K562 (cell line): ENCODE measurements at regions not wholly inside any gene's neighbourhood (a gene's known extent, or its start where the extent isn't known, plus 50 kb on each side); places are given as distances from the start of the nearest gene placed in this dataset.

Source experiments
- ATAC-seq: fragments of 200-7000 bp; cut with Tn5 transposase; 3 replicates; pipeline ENCODE4 v1.9.1; 2020; ENCODE audit warnings: moderate library complexity
- BruUV-seq: library from RNA; stranded (reverse); fragments of 400-500 nt; replicated peaks from 2 replicates; lab custom pipeline; 2021; lab: Mats Ljungman, UMichigan
- CTCF ChIA-PET: fragments of 300-600 bp; formaldehyde crosslinking; extraction: SDS; loops from one replicate; lab custom pipeline; 2021; ENCODE audit warnings: low intra/inter-chr PET ratio; lab: Yijun Ruan, JAX
- POLR2A ChIA-PET: fragments of 300-600, 350-650 bp; sonication (Branson Sonifier 250); formaldehyde crosslinking; extraction: SDS; loops from one replicate; lab custom pipeline; 2021; ENCODE audit warnings: antibody characterized with exemption, inconsistent platforms; lab: Yijun Ruan, JAX
- DNase-seq, 4 experiments: peaks; one replicate each; pipeline versions ENCODE4 v3.0.0 to v3.0.0-alpha.2; 2011 to 2018; ENCODE audit warnings: low spot score in 3 of 4, mixed read lengths in 3 of 4; ENCODE audit errors: extremely low read depth in 1 of 4
- FAIRE-seq: peaks from 2 replicates; lab custom pipeline; 2011; peaks lifted over from hg19 to GRCh38; lab: Jason Lieb, UNC
- H2AFZ ChIP-seq: 2 replicates; pipeline ENCODE4 v1.6.0; 2011; ENCODE audit warnings: low read depth, low read length, control low read depth, inconsistent platforms
- H3K27ac ChIP-seq: fragments of 200-600 bp; 3 replicates; pipeline ENCODE4 v1.8.0; 2011; ENCODE audit warnings: low read depth, mild to moderate bottlenecking, control low read depth, inconsistent platforms, low read length, moderate library complexity, mixed read lengths; ENCODE audit errors: extremely low read depth
- H3K27me3 ChIP-seq, 2 experiments: fragments of 300-600 bp in 1 of 2; 2 replicates in 1 of 2; 3 replicates in 1 of 2; pipeline versions ENCODE4 v1.6.0 to v1.8.0; 2011; ENCODE audit warnings: inconsistent platforms in 2 of 2, low read length in 2 of 2, mild to moderate bottlenecking in 1 of 2, mixed read lengths in 1 of 2, moderate library complexity in 1 of 2; ENCODE audit not compliant: control insufficient read depth in 2 of 2, insufficient read depth in 2 of 2
- H3K36me3 ChIP-seq: fragments of 300-600 bp; 3 replicates; pipeline ENCODE4 v1.8.0; 2011; ENCODE audit warnings: mild to moderate bottlenecking, low read length, inconsistent platforms; ENCODE audit not compliant: control insufficient read depth, insufficient read depth
- H3K4me1 ChIP-seq, 2 experiments: fragments of 200-600 bp in 1 of 2; replicated peaks in 1 of 2; 2 replicates in 1 of 2; 3 replicates in 1 of 2; pipeline versions ENCODE4 v1.5.1 to v1.8.0; 2011; ENCODE audit warnings: inconsistent platforms in 2 of 2, low read length in 2 of 2, mild to moderate bottlenecking in 1 of 2, mixed read lengths in 1 of 2, moderate library complexity in 1 of 2; ENCODE audit not compliant: control insufficient read depth in 2 of 2, insufficient read depth in 2 of 2
- H3K4me2 ChIP-seq: 2 replicates; pipeline ENCODE4 v1.6.1; 2011; ENCODE audit warnings: low read length, control low read depth, inconsistent platforms, mixed read lengths; ENCODE audit not compliant: insufficient read depth
- H3K4me3 ChIP-seq: fragments of 200-600 bp; sonication (generic), shearing (Covaris generic); 2 replicates; pipeline ENCODE4 v1.5.1; 2016; ENCODE audit warnings: control low read depth, inconsistent platforms
- H3K79me2 ChIP-seq: fragments of 200-600 bp; 3 replicates; pipeline ENCODE4 v1.8.0; 2011; ENCODE audit warnings: low read length, inconsistent platforms; ENCODE audit not compliant: control insufficient read depth, insufficient read depth
- H3K9ac ChIP-seq, 2 experiments: 2 replicates each; pipeline versions ENCODE4 v1.6.0 to v1.6.1; 2011; ENCODE audit warnings: low read depth in 2 of 2, low read length in 2 of 2, control low read depth in 1 of 2, inconsistent platforms in 1 of 2, mild to moderate bottlenecking in 1 of 2, mixed read lengths in 1 of 2; ENCODE audit not compliant: insufficient read depth in 1 of 2
- H3K9me1 ChIP-seq: one replicate; pipeline ENCODE4 v1.6.0; 2011; ENCODE audit warnings: inconsistent platforms, mild to moderate bottlenecking, low read length, moderate library complexity; ENCODE audit not compliant: control insufficient read depth, insufficient read depth
- H3K9me3 ChIP-seq: replicated peaks from 2 replicates; pipeline ENCODE4 v1.5.1; 2011; ENCODE audit warnings: low read depth, low read length, inconsistent platforms; ENCODE audit not compliant: control insufficient read depth, insufficient read depth
- H4K20me1 ChIP-seq: replicated peaks from 2 replicates; pipeline ENCODE4 v1.6.1; 2011; ENCODE audit warnings: low read length, inconsistent platforms, mixed read lengths; ENCODE audit not compliant: control insufficient read depth, insufficient read depth
- ASH1L ChIP-seq: fragments of 450-650 bp; IDR thresholded peaks from 2 replicates; pipeline ENCODE4 v1.6.1; 2018; ENCODE audit warnings: borderline replicate concordance, mild to moderate bottlenecking, low read depth; ENCODE audit not compliant: partially characterized antibody
- FOXJ2 ChIP-seq: fragments of 200-800 bp; sonication (Bioruptor generic); IDR thresholded peaks from 2 replicates; pipeline ENCODE4 v1.6.1; 2016; ENCODE audit warnings: missing genetic modification characterization, missing compliant biosample characterization
- FUS ChIP-seq: fragments of 200-400 bp; formaldehyde crosslinking; optimal IDR thresholded peaks from 2 replicates; pipeline ENCODE3; 2017; ENCODE audit warnings: low read depth, low read length
- SPI1 ChIP-seq: IDR thresholded peaks from 2 replicates; pipeline ENCODE4 v1.6.1; 2011; ENCODE audit warnings: low read depth, low read length, control low read depth, borderline replicate concordance
- THAP7 ChIP-seq: fragments of 250-450 bp; sonication (Bioruptor Pico); IDR thresholded peaks from 2 replicates; pipeline ENCODE4 v1.5.0; 2021
- ZNF695 ChIP-seq: fragments of 450-650 bp; formaldehyde crosslinking; IDR thresholded peaks from 2 replicates; pipeline ENCODE4 v1.4.0; 2020; ENCODE audit warnings: mild to moderate bottlenecking, moderate library complexity
- ZNF79 ChIP-seq: fragments of 250-450 bp; sonication (Bioruptor Pico); IDR thresholded peaks from 2 replicates; pipeline ENCODE4 v1.4.0; 2020; ENCODE audit warnings: low read depth, mild to moderate bottlenecking, moderate library complexity
- WGBS: fragments of 100-300 bp; shearing (Covaris generic); methylation state at CpG from one replicate; pipeline ENCODE4 v1.1.6; 2016; ENCODE audit warnings: low coverage, mixed read lengths; ENCODE audit not compliant: insufficient coverage; ENCODE audit errors: missing lambda C conversion rate; 5-methylcytosine and 5-hydroxymethylcytosine counted together
- in situ Hi-C: fragments of 300-500 bp; cut with MboI; formaldehyde crosslinking; loops from 4 replicates; pipeline ENCODE4 v1.15.0; 2018; ENCODE audit warnings: inconsistent platforms, mixed read lengths
- intact Hi-C: fragments of 100-400 bp; cut with micrococcal nuclease; formaldehyde crosslinking; loops from 2 replicates; pipeline ENCODE4 v1.14.2; 2022

DNA sequence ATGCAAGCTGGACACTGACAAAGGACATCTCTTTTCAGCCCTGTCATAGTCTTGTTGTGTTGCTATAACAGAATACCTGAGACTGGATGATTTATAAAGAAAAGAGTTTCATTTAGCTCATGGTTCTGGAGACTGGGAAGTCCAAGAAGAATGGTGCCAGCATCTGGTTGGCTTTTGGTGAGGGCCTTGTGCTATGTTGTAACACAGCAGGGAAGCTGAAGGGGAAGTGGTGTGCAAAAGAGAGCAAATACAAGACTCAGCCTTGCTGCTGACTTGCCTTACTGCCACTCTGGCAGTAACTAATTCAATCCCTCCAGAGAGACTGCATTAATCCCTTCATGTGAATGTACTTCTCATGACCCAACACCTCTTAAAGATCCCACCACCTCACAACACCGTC lies 356.3 kb upstream of the PROK2 start:
- no peak overlapping the region for H3K4me3 ChIP-seq
- no peaks in the 10 kb centered on the region for H3K9me1 ChIP-seq
- ATAC-seq (no peak), FAIRE-seq (peak; percentile 6), DNase-seq (no peak)
- POLR2A ChIA-PET = interaction anchor here (0.6 kb wide), 1 partner anchor 32 kb away, joined by 3 read pairs; no protein-coding TSS in a partner anchor
- H3K4me1 ChIP-seq = peaks cover 5 to 51% of the 10 kb centered on the region in 2 experiments; a peak in 4 of 5 replicates
- no peak overlapping the region for H3K4me2 ChIP-seq
- BruUV-seq = no TSS peak
- peak overlapping the region; percentile 77 for H2AFZ ChIP-seq
- TF ChIP-seq ASH1L (no peak), ZNF79 (CRISPR knock-in tag) (peak; percentile 50; the same call in 1 of the 2 replicates), FOXJ2 (tag) (no peak), THAP7 (no peak), ZNF695 (CRISPR knock-in tag) (no peak), FUS (no peak), SPI1 (peak; percentile 36; the same call in 1 of the 2 replicates)
- TF ChIP-seq, all 486 proteins: peak for 2
- H3K9me3 ChIP-seq = no peaks in the 10 kb centered on the region
- no peak overlapping the region for H3K9ac ChIP-seq
- no peaks in the 10 kb centered on the region for H3K27me3 ChIP-seq
- no CpG with 5 or more reads among the region's 1 CpG for WGBS
- intact Hi-C loops (no loop called here), in situ Hi-C loops (no loop called here)
- no peaks in the 10 kb centered on the region for H4K20me1 ChIP-seq
- H3K27ac ChIP-seq = no peak overlapping the region
- no peaks in the 10 kb centered on the region for H3K79me2 ChIP-seq
- CTCF ChIA-PET = no interaction called here
- no peaks in the 10 kb centered on the region for H3K36me3 ChIP-seq
